ENCODE measurements at regions not wholly inside any gene's neighbourhood (a gene's known extent, or its start where the extent isn't known, plus 50 kb on each side); places are given as distances from the start of the nearest gene placed in this dataset.
A peak's percentile ranks its signal among the peaks of the same experiment; 100 is the strongest.
"Not testable (repeated sequence)": the region's sequence is repeated elsewhere in the genome, so short reads cannot be mapped to it uniquely, and the experiment has no call there.

GRCh38 chr15:53209396-53210042 lies 419.4 kb upstream of the ONECUT1 start:
- no peak for DNase-seq

GRCh38 chr15:53208751-53209150 lies 418.6 kb upstream of the ONECUT1 start:
- no peak for DNase-seq

GRCh38 chr15:53203454-53203853 lies 413.3 kb upstream of the ONECUT1 start:
- DNase-seq, result no peak

DNA sequence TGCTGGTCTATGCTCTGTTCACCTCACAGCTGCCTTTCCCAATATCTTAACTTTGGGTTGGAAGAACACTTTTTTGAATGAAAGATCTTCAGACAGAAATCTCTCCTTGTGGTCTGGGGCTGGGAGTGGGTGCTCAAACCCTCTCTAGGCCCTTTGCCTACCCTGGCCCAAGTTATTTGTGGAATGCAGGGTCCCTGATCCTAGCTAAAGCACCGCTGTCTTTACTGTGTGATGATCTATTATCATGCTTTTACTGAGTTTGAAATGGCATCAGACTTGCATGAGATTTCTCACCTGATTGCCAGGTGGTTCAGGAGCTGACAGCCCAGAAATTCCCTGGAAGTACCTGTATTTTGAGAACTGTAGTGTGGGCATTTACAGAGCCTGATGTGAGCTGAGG lies 412.7 kb upstream of the ONECUT1 start:
- no peak for DNase-seq

GRCh38 chr15:53197426-53197839 lies 407.3 kb upstream of the ONECUT1 start:
- peak; percentile 23 to 31 for DNase-seq

- DNase-seq, result no peak
Measured at GRCh38 chr15:53196788-53197187, 406.7 kb upstream of the ONECUT1 start.

DNA sequence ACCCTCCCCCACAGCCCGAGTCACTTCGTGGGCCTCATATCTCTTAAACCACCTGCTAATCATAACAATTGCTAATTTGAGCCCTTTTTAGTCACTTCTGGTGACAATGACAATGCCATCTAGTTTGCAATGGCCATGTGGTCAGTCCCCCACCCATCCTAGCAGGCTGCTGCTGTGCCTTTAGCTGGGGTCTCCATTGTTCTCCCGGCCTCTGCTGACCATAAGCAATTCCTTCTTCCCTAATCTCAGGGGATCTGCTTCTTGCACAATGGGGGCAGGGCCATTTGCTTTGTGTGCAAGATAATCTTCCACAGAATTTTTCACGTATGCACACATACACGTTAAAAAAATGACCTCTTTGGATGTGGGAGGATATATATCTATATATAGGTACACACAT lies 406.1 kb upstream of the ONECUT1 start:
- DNase-seq, result no peak

DNA sequence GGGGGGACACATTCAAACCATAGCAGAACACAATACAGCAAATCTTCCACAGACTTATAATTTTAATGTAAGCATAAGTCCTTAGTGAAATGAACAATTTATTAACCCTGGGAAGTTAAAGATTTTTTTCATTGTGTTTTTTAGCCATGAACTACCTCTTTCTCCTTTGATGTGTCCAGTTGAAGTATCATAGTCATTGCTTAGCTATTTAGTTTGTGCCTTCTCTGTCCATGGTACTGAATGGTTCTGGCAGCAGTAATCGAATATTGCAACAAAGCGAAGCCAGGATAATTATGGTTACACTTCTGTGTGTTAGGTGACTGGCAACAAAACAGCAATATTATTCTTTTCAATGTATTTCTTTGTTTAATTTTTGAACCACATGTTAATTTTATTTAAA lies 403.0 kb upstream of the ONECUT1 start:
- DNase-seq, result no peak

DNA sequence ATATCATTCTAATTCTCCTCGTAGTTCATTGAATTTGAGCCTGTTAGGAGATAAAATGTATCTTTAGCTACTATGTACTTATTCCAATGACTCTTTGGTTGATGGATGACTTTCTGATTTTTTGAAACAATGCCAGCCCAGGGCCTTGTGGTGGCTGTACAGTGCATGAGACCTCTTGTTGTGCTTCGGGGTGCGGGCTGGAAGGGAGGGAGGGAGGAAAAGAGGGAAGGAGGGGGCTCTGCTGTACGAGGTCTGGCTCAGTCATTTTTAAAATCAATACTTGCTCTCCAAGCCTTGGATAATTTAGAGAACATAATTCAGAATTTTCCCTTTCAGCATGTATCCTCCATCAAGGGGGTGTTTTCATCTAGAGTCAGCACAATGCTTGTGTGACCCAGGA lies 399.7 kb upstream of the ONECUT1 start:
- no peak for DNase-seq

GRCh38 chr15:53183449-53183848 lies 393.3 kb upstream of the ONECUT1 start:
- not testable (repeated sequence) for DNase-seq

DNA sequence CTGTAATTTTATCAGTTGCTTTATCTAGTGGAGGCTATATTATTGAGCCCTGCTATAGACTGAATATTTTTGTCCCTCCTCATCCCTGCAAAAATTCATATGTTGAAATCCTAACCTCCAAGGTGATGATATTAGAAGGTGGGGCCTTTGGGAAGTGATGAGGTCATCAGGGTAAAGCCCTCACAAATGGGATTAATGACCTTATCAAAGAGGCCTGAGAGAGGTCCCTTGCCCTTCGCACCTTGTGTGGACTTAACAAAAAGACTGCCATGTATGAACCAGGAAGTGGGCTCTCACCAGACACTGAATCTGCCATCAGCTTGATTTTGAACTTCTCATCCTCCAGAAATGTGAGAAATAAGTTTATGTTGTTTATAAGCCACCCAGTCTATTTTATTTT lies 381.4 kb upstream of the ONECUT1 start:
- no peak for DNase-seq

DNA sequence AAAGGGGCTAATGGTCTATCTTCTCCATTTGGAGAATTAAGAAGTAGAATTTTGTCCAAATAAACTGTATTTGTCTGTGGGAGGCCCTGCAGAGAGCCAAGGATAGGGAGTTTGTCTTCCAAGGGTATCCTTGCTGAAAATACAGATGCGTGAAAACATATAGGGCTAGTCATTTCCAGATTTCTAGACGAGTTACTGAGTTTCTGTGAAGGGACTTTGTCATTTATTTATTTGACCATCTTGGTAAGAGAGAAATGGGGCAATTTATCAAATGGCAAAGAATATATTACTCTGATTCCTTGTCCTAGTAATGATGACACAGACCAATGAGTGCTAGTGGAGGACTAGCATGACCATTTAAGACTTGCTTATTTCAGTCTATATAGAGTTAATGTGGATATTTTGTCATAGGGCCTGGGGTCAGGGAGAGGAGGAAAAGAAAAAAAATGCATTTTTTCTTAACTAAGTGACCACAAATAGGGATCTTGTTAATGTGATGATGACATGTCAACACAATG lies 376.6 kb upstream of the ONECUT1 start:
- DNase-seq, result no peak

DNA sequence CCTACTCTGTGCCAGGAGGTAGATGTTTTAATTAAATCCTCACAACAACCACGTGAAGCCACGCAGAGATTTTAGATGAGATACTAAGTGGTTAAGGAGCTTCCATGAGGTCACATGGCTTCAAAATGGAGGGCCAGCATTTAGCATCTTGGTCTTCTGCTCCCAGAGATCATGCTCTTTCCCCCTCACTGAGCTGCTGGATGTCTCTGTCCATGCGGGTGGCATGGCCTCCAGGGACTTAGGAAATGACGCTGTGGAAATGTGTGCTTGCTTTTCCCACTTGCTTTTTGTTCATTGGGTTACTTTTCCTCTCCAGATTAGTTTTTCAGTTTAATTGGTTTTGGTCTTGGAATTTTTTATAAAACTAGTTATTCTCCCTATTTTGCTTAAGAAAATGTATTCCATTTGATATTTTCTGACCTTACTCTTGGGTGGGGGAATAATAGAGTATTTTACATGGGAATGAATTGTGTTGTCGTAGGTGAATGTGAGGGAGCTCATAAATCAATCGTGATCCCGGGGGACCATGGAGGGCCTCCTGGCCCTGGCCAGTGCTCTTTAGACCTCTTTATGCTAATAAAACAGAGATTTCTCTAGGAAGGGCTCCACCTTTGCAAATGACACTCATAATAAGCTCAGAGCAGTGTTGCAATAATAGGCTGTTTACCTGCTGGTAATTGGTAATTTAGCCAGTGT lies 376.0 kb upstream of the ONECUT1 start:
- no peak for DNase-seq

DNA sequence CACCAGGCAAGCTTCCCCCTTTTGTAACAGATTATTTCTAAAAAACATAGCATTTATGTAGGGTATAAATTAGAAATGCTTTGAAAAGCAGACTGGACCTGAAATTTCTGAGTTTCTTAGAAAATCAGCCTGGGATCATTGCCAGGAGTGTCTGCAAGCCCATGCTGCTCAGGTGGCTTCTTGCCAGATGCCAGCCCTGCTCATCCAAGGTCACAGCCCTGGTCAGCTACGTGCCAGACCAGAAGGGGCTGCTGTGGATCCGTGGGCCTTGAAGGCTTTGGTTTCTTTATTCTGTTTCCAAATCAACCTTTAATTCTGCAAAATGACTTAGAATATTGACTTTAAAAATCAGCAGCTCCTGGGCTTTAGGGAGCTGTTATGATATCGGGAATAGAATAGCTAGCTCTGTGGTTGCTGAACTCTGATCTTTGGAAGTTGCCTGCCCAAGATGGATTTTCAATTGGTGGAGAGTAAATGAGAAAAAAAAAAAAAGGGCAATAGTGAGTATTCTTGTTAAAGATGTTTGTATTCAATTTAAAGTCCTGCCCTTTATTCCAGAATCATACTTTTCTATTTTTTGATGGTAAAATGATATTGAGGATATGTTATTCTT lies 370.1 kb upstream of the ONECUT1 start:
- no peak for DNase-seq

DNA sequence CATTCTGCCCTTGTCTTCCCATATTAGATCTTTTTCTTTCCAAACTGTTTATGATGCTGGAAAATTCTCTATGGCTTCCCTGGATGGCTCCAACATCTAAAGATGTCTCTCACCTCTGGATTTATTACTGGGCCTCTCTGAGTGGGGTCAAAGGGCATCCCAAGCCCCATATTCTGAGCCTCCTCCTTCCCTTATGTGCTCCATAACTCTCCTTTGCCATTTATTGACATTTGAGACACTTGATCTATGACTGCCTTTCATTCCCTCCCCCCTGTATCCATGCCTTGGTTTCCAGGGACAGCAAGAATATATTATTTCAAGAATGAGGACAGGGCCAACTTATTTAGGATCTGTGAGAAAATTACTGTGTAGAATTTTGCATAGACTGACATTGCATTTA lies 369.3 kb upstream of the ONECUT1 start:
- DNase-seq, result no peak

DNA sequence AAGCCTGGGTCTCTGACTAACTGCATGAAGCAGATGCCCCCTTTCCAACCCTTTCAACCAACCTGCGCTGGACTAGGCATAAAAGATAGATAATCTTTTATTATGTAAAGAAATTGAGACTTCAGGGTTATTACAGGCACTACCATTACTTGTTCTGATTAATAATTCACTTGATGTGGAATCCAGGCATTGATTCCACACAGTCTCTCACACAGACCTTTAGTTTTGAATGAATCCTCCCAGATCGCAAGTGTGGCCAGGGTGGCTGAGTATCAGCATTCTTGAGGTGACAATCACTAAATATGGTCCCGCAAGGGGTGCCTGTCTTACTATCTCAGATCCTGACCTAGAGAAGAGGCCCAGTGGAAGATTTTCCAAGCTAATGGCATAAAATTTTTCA lies 368.9 kb upstream of the ONECUT1 start:
- no peak for DNase-seq

DNA sequence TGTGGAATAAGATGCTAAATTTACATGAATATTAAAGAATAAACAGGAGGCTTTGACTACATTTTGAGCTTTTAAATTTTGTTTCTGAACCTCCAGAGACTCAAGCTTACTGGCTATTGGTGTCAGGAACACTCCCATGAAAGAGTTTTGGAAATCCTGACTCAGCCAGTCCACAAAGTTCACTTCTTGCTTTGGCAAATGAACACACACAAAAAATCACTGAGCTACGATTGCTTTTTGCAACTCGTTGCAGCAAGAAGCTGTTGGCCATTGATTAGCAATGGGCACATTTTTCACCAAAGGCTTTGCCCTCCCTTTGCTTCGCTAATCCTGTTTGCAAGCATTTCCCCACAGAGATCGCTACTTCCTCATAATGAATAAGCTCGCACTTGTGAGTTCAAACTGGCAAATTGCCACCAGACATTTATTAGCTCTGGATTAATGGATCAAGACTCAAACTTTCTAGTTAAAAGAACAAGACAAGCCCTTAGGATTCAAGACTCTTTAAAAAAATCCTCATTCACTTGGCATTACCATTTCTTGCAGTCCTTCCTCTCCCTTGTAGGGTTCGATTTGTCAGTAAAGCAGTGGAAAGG lies 343.2 kb upstream of the ONECUT1 start:
- no peak for DNase-seq

- DNase-seq, result no peak
Measured at GRCh38 chr15:53130943-53131342, 340.8 kb upstream of the ONECUT1 start.

DNA sequence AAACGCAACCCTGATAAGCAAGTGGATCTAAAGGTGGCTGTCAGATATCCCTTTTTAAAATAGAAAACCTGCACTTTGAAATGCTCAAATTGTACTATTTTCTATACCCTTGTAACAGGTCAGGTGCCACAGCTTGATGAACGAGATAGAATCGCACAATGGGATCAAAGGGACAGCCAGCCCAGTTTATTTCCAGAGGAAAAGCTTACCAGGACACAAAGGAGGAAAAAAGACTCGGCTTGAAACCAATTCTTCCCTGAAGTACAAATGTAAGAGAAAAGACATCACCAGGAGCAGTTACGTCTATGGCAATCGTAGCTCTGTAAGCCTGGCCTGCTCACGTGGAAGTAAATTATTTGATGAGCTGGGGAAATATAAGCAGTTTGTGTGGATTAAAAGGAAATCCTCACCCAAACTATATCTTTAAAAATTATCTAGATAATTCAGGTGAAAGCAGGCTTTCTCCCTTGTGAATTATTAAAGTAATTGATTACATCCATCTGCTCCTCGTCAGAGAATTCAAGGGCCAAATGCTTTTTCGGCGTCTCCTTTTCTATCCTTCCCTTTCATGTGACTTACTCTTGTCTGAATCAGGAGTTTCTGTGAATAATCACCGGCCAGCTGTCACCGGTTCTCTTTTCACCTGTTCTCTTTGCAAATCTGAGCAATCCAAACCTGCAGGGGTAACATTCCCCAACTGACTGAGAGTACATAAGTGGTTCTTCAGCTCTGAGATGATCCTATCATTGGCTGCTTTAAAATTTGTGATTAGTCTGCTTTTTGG lies 339.2 kb upstream of the ONECUT1 start:
- DNase-seq, result no peak

- DNase-seq, result no peak
Measured at GRCh38 chr15:53128652-53129051, 338.5 kb upstream of the ONECUT1 start.

GRCh38 chr15:53126144-53126543 lies 336.0 kb upstream of the ONECUT1 start:
- DNase-seq, result no peak

DNA sequence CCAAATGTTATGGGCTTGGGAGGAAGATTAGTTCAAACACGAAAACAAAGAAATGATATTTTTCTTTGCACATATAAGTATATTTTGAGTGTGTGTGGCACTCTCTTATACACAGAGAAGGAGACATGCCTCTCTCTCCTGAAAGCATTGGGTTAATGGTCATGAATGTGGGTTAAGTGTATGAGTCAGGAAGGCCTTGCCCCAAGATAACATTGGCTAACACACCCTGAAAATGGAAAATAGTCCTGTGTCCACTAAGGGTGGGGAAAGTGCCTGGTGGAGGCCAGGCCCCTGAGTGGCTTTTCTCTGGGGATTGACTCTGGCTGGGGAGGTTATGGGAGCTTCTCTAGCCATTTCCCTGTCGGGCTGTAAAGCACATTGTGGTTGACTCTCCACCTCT lies 332.7 kb upstream of the ONECUT1 start:
- no peak for DNase-seq

DNA sequence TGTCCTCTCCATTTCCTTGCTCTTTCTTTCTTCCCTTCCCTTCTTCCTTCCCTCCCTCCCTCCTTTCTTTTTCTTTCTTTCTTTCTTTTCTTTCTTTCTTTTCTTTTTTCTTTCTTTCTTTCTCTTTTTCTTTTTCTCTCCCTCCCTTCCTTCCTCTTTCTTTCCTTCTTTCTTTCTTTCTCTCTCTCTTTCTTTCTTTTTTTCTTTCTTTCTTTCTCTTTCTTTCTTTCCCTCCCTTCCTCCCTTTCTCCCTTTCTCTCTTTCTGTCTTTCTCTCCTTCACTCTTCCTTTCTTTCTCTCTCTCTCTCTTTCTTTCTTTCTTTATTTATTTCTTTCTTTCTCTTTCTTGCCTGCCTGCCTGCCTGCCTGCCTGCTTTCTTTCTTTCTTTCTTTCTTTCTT lies 326.8 kb upstream of the ONECUT1 start:
- not testable (repeated sequence) for DNase-seq

Measured in hippocampal formation (tissue), 2 donors.